Esophagus squamous epithelium (tissue), 4 donors: ENCODE measurements at regions not wholly inside any gene's neighbourhood (a gene's known extent, or its start where the extent isn't known, plus 50 kb on each side); places are given as distances from the start of the nearest gene placed in this dataset.

ENCODE experiments used
- CTCF ChIP-seq, 6 experiments: fragments of 450-650 bp in 4 of 6; fragments of 200-600 bp in 2 of 6; sonication (generic) in 2 of 6; IDR thresholded peaks; one replicate each; pipeline ENCODE4 v1.5.1; 2016 to 2019; ENCODE audit warnings: antibody characterized with exemption in 6 of 6, mild to moderate bottlenecking in 4 of 6, moderate library complexity in 4 of 6
- POLR2A ChIP-seq, 4 donors: fragments of 450-650 bp; IDR thresholded peaks; one replicate each; pipeline ENCODE4 v1.6.1; 2017; ENCODE audit warnings: antibody characterized with exemption in 4 of 4, mild to moderate bottlenecking in 4 of 4, moderate library complexity in 3 of 4

DNA sequence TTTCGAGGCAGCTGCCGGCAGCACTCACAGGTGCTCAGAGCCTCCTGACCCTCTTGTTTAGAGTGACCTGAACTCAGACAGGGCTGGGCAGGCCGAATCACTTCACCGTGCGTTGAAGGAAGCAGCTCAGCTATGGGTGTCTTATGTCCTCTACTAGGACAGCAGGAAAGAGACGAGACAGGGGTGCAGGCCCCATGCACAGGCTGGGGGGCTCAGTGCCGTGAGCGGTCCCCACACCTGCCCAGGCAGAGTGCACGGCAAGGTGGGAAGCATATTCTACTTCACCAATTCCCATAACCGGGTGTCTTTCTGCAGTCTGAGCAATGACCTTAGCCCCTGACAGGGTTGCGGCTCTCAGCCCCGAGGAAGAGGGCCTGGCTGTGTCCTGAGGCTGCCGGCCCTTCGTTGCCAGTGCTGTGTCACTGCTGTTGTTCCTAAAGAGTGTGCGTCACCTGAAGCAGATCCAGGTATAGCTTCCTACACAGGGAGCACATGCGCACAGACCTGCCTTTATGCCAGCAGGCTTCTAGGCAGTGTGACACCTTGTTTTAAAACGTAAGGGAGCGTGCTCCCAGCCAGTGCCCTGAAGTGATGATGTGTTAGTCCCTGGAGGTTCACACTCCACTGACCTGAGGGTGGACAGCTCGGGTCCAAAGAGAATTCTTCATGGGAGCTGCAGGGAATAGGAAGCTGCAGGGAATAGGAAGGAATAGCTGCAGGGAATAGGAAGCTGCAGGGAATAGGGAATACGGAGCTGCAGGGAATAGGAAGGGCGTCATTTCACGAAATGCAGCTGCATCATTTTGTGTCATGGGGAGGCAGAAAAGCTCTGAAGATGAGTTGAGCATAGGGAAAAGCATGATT is 207.9 kb upstream of the SALL3 start:
- TF ChIP-seq CTCF (IDR thresholded peaks at IDR 0.05) (no peak), POLR2A (IDR thresholded peaks at IDR 0.05) (no peak)
